22Rv1 (cell line): ENCODE measurements at regions not wholly inside any gene's neighbourhood (a gene's known extent, or its start where the extent isn't known, plus 50 kb on each side); places are given as distances from the start of the nearest gene placed in this dataset.

Experiments used
- CTCF ChIP-seq: fragments of 450-650 bp; IDR thresholded peaks from 2 replicates; pipeline ENCODE4 v1.5.1; 2017; ENCODE audit warnings: mild to moderate bottlenecking
- ZFX ChIP-seq: fragments of 450-650 bp; IDR thresholded peaks from 2 replicates; pipeline ENCODE4 v1.6.1; 2017; ENCODE audit warnings: antibody characterized with exemption, borderline replicate concordance

GRCh38 chr9:97188545-97188944, 118.9 kb upstream of the CCDC180 start:
- TF ChIP-seq CTCF (no peak), ZFX (no peak)
